ENCODE measurements at regions not wholly inside any gene's neighbourhood (a gene's known extent, or its start where the extent isn't known, plus 50 kb on each side); places are given as distances from the start of the nearest gene placed in this dataset.

- no peak for DNase-seq
Observed at GRCh38 chr1:168782559-168783116, 53.6 kb upstream of the DPT start.

DNA sequence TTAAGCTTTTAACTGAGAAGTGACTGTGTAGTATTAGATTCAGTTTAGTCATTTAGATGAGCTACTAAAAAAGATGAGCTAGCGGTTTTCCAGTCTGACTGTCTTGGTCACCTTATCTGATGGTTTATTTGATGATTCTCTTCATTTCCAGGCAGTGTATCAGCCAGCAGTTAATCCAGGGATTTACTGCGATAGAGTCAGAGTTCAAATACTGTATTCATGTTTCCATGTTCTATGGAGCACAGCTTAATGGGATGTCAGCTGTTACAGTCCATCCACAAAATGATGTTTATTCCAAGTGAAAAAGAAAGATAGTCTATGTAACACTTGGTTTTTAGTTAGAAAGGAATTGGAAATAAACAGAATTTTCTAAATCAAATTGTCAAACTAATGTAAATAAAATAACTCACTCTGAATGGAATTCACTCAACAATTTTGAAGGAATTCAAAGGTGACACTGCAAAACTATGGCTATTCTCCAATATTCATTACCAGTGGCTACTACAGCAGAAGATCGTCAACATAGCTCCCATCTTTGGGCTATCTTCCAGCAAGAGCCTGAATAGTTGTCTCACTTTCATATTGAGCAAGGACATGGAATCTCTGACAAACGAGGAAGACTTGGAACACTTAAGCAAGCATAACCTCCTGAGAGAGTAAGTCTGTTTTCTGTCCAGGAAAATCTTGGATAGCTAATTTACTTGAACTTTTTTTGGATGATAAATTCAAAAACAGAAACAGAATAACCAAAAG is 54.6 kb upstream of the DPT start:
- DNase-seq, result no peak

DNA sequence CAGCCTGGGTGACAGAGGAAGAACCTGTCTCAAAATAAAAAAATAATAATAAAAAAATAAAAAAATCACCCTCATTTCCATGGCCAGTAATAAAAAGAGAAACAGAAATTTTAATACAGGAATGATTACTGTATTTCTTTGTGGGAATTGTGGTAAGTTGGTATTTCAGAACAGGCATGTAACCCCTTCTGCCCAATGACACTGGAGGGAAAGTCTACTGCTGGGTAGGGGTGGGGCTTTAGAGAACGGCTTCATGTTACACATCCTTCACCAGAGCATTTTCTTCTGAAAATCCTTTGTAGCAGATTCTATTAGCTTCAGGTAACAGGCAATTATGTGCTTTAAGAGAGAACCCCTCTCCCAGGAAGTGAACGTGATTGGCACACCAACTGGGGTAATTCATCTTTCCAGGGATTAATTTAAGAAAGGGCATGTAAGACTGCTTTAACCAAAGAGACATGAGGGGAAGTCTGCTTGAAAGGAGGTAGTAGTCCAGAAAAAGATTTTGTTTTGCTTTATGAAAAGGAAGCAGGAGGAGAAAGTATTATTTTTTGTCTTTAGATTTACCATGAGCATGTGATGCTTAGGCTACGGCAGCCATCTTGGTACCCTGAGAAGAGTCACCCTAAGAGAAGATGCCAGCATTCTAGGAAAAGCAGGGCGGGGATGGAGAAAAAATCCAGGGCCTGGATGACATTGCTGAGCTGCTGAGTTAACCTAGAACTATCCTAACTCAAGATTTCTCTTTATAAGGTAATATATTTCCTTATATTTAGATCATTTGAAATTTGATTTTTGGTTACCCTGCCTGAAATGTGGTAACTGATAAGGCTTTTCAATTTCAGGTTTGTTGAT is 57.7 kb upstream of the DPT start:
- DNase-seq, result no peak

GRCh38 chr1:168788258-168788657 is 59.3 kb upstream of the DPT start:
- DNase-seq, result no peak

- no peak for DNase-seq
Observed at GRCh38 chr1:168789501-168789900, 60.5 kb upstream of the DPT start.

DNA sequence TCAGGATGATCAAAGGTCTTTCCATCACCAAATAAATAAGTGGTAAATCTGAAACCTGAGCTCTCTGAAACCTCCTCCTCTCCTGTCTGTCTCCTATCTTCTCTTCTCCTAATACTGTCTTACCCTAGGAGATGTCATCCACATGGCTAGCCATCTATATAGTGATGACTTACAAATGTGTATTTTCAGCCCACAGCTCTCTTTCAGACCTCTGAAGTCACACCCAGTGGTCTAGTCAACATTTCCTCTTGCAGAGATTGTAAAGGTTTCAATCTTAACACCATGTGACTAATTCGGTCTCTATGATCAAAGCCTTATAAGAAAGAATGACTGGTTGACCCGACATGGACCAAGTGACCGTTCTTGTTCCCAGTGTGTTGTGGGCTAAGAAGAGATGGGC is 63.1 kb upstream of the DPT start:
- no peak for DNase-seq

DNA sequence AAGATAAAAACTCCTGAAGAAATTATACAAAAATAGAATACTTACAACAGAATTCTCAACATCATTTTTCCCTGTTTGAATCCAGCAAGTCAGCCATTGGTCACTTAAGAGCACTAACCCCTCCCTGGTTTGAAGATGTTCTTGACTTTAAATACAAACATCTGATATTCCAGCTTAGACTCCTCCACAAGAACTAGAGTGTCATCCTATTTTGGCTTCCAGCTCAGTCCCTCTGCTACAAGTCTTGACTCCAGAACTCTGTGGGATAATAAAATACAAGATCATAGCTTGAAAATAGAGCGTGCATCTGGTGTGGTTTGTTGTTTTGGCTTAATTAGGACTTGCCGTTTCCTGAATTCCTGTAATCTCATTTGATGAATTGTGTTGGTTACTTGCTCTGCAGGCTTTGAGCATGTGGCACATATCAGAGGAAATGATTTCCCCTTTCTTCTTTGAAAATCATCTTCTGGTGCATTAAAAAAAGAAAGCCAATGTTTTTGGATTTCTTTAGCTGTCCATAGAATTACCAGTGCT is 63.7 kb upstream of the DPT start:
- DNase-seq, result no peak

DNA sequence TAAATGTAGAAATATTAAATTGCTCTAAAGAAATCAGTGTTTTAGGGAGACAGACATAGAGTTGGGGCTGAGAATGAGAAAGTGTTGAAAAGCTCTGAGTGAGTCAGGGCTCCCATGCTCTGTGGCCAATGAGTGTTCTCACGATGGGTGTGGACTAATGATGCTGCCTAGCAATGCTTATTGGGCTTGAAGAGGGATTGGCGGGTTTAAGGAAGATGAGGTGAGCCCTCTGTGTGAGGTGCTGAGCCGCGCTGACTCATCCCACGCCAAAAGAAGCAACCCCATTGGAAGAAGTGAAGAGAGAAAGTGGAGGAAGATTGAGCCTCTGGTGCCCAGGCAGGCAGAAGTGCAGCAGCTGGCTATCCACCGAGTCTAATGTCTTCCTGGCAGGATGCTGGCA is 65.1 kb upstream of the DPT start:
- DNase-seq, result no peak

- no peak for DNase-seq
Observed at GRCh38 chr1:168795681-168796080, 66.7 kb upstream of the DPT start.

DNA sequence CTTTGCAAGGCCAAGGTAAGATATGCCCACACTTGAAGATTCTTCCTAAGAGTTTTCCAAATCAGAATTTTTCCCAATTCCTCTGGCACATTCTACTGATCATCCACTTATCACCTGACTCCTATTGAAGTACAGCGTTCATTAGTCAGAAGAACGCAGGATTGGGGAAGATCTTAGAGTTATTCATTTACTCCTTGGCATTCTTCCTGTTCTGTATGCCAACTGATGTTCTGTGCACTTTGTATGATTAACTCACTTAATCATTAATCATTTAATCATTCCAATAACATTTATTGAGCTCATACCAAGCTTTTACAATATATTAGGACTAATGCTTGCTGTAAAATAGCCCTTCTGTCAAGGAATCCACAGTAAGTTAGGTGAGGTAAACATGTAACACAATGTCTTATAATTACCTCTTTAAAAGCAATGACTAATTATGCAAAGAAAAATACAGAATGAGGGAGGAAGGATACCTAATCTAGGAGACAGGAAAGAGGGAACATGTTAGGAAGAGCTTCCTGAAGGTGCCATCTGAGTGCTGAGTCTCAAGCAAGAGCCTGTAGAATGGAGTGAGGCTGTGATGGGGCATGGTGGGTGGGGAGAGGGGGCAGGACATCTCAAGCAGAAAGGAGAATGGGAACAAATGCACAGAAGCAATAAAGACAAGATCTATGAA is 71.1 kb upstream of the DPT start:
- DNase-seq, result no peak

DNA sequence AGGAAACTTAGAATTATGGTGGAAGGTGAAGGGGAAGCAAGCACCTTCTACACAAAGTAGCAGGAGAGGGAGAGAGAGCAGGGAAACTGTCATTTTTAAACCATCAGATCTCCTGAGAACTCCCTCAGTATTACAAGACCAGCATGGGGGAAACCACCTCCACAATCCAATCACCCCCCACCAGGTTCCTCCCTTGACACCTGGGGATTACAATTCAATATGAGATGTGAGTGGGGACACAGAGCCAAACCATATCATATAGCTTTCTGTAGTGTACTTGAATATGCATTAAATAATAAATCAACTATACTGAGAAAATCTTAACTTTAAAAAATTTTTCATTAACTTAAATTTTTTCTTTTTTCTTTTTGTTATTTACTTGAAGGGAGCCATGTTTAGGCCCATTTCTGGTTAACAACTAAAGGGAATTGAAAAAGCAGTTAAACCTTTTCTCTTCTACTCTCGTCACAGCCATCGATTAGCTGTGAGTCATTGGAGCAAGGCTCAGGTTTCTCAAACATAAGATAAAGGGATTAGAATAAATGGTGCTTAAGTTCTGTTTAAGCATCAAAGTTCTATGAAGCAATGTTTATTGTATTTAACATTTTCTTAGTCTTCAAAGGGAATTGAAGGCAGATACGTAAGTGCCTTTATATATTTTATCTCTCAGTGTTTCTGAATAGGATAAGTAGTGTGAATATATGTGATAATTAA is 72.2 kb upstream of the DPT start:
- DNase-seq, result no peak

- DNase-seq, result no peak
Observed at GRCh38 chr1:168803806-168804510, 75.0 kb upstream of the DPT start.

DNA sequence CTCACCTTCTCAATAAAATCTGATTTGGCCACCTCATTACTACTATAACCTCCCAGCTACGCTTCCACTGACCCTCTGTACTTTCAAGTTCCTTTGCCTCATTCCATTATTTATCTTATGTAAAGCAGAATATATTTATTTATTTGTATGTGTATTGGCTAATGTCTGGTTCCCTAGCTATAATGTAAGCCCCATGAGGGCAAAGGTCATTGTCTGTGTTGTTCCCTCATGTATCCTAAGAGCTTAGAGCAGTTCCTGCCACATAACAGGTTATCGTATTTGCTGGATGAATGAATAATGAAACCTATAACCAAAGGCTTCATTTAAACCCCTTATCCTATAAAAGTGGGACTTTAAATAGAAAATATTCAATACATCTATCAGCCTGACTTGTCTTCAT is 77.9 kb upstream of the DPT start:
- DNase-seq, result no peak

- DNase-seq, result no peak
Observed at GRCh38 chr1:168811176-168811575, 82.2 kb upstream of the DPT start.

DNA sequence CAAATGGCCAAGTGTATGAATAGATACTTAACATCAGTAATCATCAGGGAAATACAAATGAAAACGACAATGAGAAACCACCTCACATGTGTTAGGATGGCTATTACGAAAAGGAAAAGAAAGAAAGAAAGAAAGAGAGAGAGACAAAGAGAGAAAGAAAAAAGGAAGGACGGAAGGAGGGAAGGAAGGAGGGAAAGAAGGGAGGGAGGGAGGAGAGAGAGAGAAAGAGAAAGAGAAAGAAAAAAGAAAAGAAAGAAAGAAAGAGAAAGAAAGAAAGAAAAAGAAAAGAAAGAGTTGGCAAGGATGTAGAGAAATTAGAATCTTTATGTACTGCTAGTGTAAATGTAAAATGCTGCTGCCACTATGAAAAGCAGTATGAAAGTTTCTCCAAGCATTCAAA is 90.7 kb upstream of the DPT start:
- no peak for DNase-seq

DNA sequence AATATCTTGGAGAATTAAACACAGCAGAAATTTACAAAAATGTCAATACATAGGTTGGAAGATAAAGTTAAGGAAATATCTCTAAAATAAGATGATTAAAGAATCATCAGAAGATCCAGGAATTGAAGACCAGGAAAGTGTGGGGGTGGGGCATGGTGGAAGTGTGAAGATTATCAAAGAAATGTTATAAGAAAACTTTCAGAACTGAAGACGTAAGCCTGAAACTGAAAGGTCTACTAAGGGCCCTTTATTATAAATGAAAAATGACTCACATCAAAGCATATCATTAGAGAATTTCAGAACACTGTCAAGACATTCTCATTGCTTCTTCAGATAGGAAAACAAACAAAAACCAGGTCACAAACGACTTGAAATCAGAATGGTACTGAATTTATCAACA is 92.4 kb upstream of the DPT start:
- DNase-seq, result no peak

- DNase-seq, result no peak
Observed at GRCh38 chr1:168822911-168823310, 93.9 kb upstream of the DPT start.

DNA sequence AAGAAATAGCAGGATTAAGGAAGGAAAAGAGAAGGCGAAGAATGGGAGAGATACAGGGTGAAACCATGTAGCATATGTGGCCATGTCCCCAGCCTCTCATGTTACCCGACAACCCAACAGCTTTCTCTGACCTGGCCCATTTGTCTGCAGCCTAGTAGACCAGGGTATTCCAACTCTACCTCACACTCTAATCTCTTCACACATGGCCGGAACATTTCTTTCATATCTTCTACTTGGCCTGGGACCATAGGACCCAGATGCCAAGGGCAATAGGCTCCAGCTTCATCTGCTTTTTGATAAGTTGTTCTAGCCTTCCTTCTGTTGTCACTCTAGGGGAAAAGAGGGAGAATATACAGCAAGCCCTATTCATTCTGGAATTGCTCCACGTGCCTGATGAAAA is 95.0 kb upstream of the DPT start:
- DNase-seq, result no peak

GRCh38 chr1:168824418-168825065 is 95.5 kb upstream of the DPT start:
- no peak for DNase-seq

DNA sequence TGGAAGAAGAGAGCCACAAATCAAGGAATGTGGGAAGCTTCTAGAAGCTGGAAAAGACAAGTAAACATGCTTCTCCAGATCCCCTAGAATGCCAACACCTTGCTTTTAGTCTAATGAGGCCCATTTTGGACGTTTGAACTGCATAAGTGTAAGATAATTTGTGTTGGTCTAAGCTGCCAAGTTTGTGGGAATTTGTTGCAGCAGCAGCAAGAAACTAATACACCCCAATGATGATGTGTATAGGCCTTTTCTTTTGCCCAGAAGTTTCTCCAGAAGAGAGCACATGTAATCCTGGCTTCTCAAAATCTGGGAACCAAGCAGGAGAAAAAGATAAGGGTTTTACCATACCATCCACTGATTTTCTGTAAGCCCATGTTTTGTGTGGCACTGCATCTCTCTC is 96.1 kb upstream of the DPT start:
- DNase-seq, result no peak

- no peak for DNase-seq
Observed at GRCh38 chr1:168825820-168826219, 96.8 kb upstream of the DPT start.

Measured in RPMI8226 (cell line).